ENCODE measurements at regions not wholly inside any gene's neighbourhood (a gene's known extent, or its start where the extent isn't known, plus 50 kb on each side); places are given as distances from the start of the nearest gene placed in this dataset.

- no peak overlapping the region for H3K4me2 ChIP-seq
- ATAC-seq, result no peak
- no peak overlapping the region for H3K27ac Mint-ChIP-seq
- 0 out of 2 replicates have a peak, but pooled peaks cover 4% of the 10 kb centered on the region for H3K4me1 ChIP-seq (ENCODE audit: insufficient read depth)
- peaks cover 12% of the 10 kb centered on the region; the same call in 2 of the 3 replicates for H3K4me1 Mint-ChIP-seq
- H3K4me3 ChIP-seq, result no peak overlapping the region
- H3F3A ChIP-seq (replicated peaks; ENCODE audit: low read depth), result no peaks in the 10 kb centered on the region
- H2AFZ ChIP-seq, result no peak overlapping the region
- DNase-seq (ENCODE audit: low spot score), result no peak
- H3K79me2 ChIP-seq (replicated peaks; ENCODE audit: insufficient read depth), result no peaks in the 10 kb centered on the region
- peaks cover 7% of the 10 kb centered on the region; the same call in 1 of the 2 replicates for H3K36me3 ChIP-seq (ENCODE audit: insufficient read depth)
- peaks cover 21% of the 10 kb centered on the region; the same call in 2 of the 3 replicates for H3K36me3 Mint-ChIP-seq (ENCODE audit: low read depth)
- peaks cover 2% of the 10 kb centered on the region for H3K27me3 Mint-ChIP-seq (ENCODE audit: insufficient read depth, low read depth, poor library complexity)
- H3K27me3 ChIP-seq (ENCODE audit: insufficient read depth), result no peaks in the 10 kb centered on the region
- H3K4me3 Mint-ChIP-seq, result no peak overlapping the region
- H3K9me3 Mint-ChIP-seq, result peaks cover 28% of the 10 kb centered on the region
- H3K9me2 ChIP-seq (ENCODE audit: insufficient read depth), result no peaks in the 10 kb centered on the region
- H3K27ac ChIP-seq (ENCODE audit: low read depth), result no peak overlapping the region
- no peaks in the 10 kb centered on the region for H4K20me1 ChIP-seq (replicated peaks; ENCODE audit: insufficient read depth)
- TF ChIP-seq ZNF462 (CRISPR knock-in tag; IDR thresholded peaks at IDR 0.05) (no peak), EZH2phosphoT487 (IDR thresholded peaks at IDR 0.05; ENCODE audit: unreplicated experiment) (no peak), STAT1 (IDR thresholded peaks at IDR 0.05; ENCODE audit: unreplicated experiment) (no peak), EZH2 (IDR thresholded peaks at IDR 0.05; ENCODE audit: low read depth, unreplicated experiment) (no peak), NANOG (IDR thresholded peaks at IDR 0.05; ENCODE audit: borderline replicate concordance) (no peak), ZNF331 (CRISPR knock-in tag; IDR thresholded peaks at IDR 0.05; ENCODE audit: low read depth) (no peak), REST (IDR thresholded peaks at IDR 0.05; ENCODE audit: unreplicated experiment) (no peak), POLR2AphosphoS5 (IDR thresholded peaks at IDR 0.05; ENCODE audit: low read depth) (no peak), ETS1 (IDR thresholded peaks at IDR 0.05) (no peak), JUNB (IDR thresholded peaks at IDR 0.05; ENCODE audit: unreplicated experiment) (no peak), CREB1 (CRISPR knock-in tag; IDR thresholded peaks at IDR 0.05; ENCODE audit: low read depth) (no peak), CTCF (conservative IDR thresholded peaks at IDR 0.05; ENCODE audit: low read depth in 2 of 2) (no peak), ZNF114 (CRISPR knock-in tag; IDR thresholded peaks at IDR 0.05) (no peak)
These were observed 165.8 kb upstream of the EDNRB start for GRCh38 chr13:78084401-78084800.

All from GM23338 (cell line).